WTC11 (cell line): ENCODE measurements at regions not wholly inside any gene's neighbourhood (a gene's known extent, or its start where the extent isn't known, plus 50 kb on each side); places are given as distances from the start of the nearest gene placed in this dataset.

ENCODE experiments used
- ATAC-seq: fragments of 200-7000 bp; cut with Tn5 transposase; 2 replicates; pipeline ENCODE4 v1.10.0; 2021; ENCODE audit warnings: mild to moderate bottlenecking, moderate library complexity
- CTCF ChIA-PET: fragments of 300-600 bp; sonication (Branson Sonifier 250); formaldehyde crosslinking; loops from one replicate; lab custom pipeline; 2021; ENCODE audit warnings: antibody characterized with exemption; lab: Charles Lee
- POLR2A ChIA-PET: fragments of 350-600 bp; sonication (Branson Sonifier 250); formaldehyde crosslinking; loops from one replicate; lab custom pipeline; 2021; ENCODE audit warnings: antibody characterized with exemption; lab: Charles Lee
- DNase-seq: peaks from one replicate; pipeline ENCODE4 v3.0.0; 2021; ENCODE audit warnings: low spot score
- H3K27ac Mint-ChIP-seq: 2 replicates; pipeline ENCODE4 v1.8.0; 2021; ENCODE audit warnings: mixed read lengths
- H3K27me3 Mint-ChIP-seq: 2 replicates; pipeline ENCODE4 v1.8.0; 2021; ENCODE audit warnings: low read depth, mild to moderate bottlenecking, moderate library complexity, mixed read lengths
- H3K36me3 Mint-ChIP-seq: 2 replicates; pipeline ENCODE4 v1.8.0; 2021; ENCODE audit warnings: mixed read lengths
- H3K4me1 Mint-ChIP-seq: 2 replicates; pipeline ENCODE4 v1.8.0; 2022; ENCODE audit warnings: mixed read lengths
- H3K4me3 Mint-ChIP-seq: 2 replicates; pipeline ENCODE4 v1.8.0; 2021; ENCODE audit warnings: mild to moderate bottlenecking, moderate library complexity, mixed read lengths
- H3K9me3 Mint-ChIP-seq: 2 replicates; pipeline ENCODE4 v1.8.0; 2021; ENCODE audit warnings: mixed read lengths
- AR ChIP-seq: fragments of 250-450 bp; sonication (Bioruptor Pico); IDR thresholded peaks from 2 replicates; pipeline ENCODE4 v1.9.0; 2021; ENCODE audit warnings: mild to moderate bottlenecking
- E2F4 ChIP-seq: sonication (generic); formaldehyde crosslinking; IDR thresholded peaks from 2 replicates; pipeline ENCODE4 v1.8.1; 2022; ENCODE audit warnings: low read depth, mild to moderate bottlenecking, moderate library complexity, missing genetic modification reagents, borderline replicate concordance
- EMX1 ChIP-seq: fragments of 250-450 bp; sonication (Bioruptor Pico); IDR thresholded peaks from 2 replicates; pipeline ENCODE4 v1.8.0; 2021; ENCODE audit warnings: mild to moderate bottlenecking
- KAT7 ChIP-seq: sonication (generic); formaldehyde crosslinking; IDR thresholded peaks from 2 replicates; pipeline ENCODE4 v1.8.1; 2023; ENCODE audit warnings: missing genetic modification reagents, mild to moderate bottlenecking, borderline replicate concordance
- PRRX2 ChIP-seq: fragments of 250-450 bp; sonication (Bioruptor Pico); IDR thresholded peaks from 2 replicates; pipeline ENCODE4 v1.8.0; 2021; ENCODE audit warnings: mild to moderate bottlenecking
- SP1 ChIP-seq: sonication (generic); formaldehyde crosslinking; conservative IDR thresholded peaks from 2 replicates; pipeline ENCODE4 v1.8.1; 2022; ENCODE audit warnings: missing genetic modification reagents
- STAT6 ChIP-seq: sonication (generic); formaldehyde crosslinking; conservative IDR thresholded peaks from 2 replicates; pipeline ENCODE4 v1.8.1; 2023; ENCODE audit warnings: mild to moderate bottlenecking, low read depth, missing genetic modification reagents, moderate library complexity
- TCF7 ChIP-seq: sonication (generic); formaldehyde crosslinking; IDR thresholded peaks from 2 replicates; pipeline ENCODE4 v1.8.0; 2022; ENCODE audit warnings: mild to moderate bottlenecking, low read depth, missing genetic modification reagents, moderate library complexity
- ZBTB43 ChIP-seq: sonication (generic); formaldehyde crosslinking; IDR thresholded peaks from 2 replicates; pipeline ENCODE4 v1.8.1; 2023; ENCODE audit warnings: mild to moderate bottlenecking, missing genetic modification reagents
- ZNF396 ChIP-seq: fragments of 250-450 bp; sonication (Bioruptor Pico); IDR thresholded peaks from 2 replicates; pipeline ENCODE4 v1.8.0; 2021; ENCODE audit warnings: mild to moderate bottlenecking, moderate library complexity, borderline replicate concordance
- TF ChIP-seq, protein P1 (sequence below): fragments of 250-450 bp; sonication (Bioruptor Pico); IDR thresholded peaks from 2 replicates; pipeline ENCODE4 v1.9.0; 2021; ENCODE audit warnings: mild to moderate bottlenecking, borderline replicate concordance
- TF ChIP-seq, protein P2 (sequence below): fragments of 250-450 bp; sonication (Bioruptor Pico); IDR thresholded peaks from 2 replicates; pipeline ENCODE4 v1.9.0; 2021; ENCODE audit warnings: moderate library complexity, mild to moderate bottlenecking, inconsistent platforms, borderline replicate concordance
- TF ChIP-seq, protein P3 (sequence below): sonication (generic); formaldehyde crosslinking; IDR thresholded peaks from 2 replicates; pipeline ENCODE4 v1.8.0; 2023; ENCODE audit warnings: missing genetic modification reagents
- TF ChIP-seq, protein P4 (sequence below): sonication (generic); formaldehyde crosslinking; IDR thresholded peaks from 2 replicates; pipeline ENCODE4 v1.8.0; 2022; ENCODE audit warnings: mild to moderate bottlenecking, missing genetic modification reagents

GRCh38 chr2:187708272-187708671 lies 154.0 kb upstream of the TFPI start:
- DNase-seq (no peak), ATAC-seq (no peak)
- peaks cover 42% of the 10 kb centered on the region for H3K4me1 Mint-ChIP-seq
- H3K4me3 Mint-ChIP-seq = no peak overlapping the region
- no peak overlapping the region for H3K27ac Mint-ChIP-seq
- TF ChIP-seq ZNF396 (CRISPR knock-in tag) (no peak), KAT7 (CRISPR knock-in tag) (no peak), TCF7 (CRISPR knock-in tag) (no peak), PRRX2 (no peak), EMX1 (CRISPR knock-in tag) (no peak), ZBTB43 (CRISPR knock-in tag) (no peak), SP1 (CRISPR knock-in tag) (no peak), E2F4 (CRISPR knock-in tag) (no peak), AR (CRISPR knock-in tag) (no peak), STAT6 (CRISPR knock-in tag) (no peak)
- TF ChIP-seq, protein P1, sequence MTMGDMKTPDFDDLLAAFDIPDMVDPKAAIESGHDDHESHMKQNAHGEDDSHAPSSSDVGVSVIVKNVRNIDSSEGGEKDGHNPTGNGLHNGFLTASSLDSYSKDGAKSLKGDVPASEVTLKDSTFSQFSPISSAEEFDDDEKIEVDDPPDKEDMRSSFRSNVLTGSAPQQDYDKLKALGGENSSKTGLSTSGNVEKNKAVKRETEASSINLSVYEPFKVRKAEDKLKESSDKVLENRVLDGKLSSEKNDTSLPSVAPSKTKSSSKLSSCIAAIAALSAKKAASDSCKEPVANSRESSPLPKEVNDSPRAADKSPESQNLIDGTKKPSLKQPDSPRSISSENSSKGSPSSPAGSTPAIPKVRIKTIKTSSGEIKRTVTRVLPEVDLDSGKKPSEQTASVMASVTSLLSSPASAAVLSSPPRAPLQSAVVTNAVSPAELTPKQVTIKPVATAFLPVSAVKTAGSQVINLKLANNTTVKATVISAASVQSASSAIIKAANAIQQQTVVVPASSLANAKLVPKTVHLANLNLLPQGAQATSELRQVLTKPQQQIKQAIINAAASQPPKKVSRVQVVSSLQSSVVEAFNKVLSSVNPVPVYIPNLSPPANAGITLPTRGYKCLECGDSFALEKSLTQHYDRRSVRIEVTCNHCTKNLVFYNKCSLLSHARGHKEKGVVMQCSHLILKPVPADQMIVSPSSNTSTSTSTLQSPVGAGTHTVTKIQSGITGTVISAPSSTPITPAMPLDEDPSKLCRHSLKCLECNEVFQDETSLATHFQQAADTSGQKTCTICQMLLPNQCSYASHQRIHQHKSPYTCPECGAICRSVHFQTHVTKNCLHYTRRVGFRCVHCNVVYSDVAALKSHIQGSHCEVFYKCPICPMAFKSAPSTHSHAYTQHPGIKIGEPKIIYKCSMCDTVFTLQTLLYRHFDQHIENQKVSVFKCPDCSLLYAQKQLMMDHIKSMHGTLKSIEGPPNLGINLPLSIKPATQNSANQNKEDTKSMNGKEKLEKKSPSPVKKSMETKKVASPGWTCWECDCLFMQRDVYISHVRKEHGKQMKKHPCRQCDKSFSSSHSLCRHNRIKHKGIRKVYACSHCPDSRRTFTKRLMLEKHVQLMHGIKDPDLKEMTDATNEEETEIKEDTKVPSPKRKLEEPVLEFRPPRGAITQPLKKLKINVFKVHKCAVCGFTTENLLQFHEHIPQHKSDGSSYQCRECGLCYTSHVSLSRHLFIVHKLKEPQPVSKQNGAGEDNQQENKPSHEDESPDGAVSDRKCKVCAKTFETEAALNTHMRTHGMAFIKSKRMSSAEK (CRISPR knock-in tag) = no peak
- TF ChIP-seq, protein P2, sequence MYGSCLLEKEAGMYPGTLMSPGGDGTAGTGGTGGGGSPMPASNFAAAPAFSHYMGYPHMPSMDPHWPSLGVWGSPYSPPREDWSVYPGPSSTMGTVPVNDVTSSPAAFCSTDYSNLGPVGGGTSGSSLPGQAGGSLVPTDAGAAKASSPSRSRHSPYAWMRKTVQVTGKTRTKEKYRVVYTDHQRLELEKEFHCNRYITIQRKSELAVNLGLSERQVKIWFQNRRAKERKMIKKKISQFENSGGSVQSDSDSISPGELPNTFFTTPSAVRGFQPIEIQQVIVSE (CRISPR knock-in tag) = no peak
- TF ChIP-seq, protein P3, sequence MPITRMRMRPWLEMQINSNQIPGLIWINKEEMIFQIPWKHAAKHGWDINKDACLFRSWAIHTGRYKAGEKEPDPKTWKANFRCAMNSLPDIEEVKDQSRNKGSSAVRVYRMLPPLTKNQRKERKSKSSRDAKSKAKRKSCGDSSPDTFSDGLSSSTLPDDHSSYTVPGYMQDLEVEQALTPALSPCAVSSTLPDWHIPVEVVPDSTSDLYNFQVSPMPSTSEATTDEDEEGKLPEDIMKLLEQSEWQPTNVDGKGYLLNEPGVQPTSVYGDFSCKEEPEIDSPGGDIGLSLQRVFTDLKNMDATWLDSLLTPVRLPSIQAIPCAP (CRISPR knock-in tag) = no peak
- TF ChIP-seq, protein P4, sequence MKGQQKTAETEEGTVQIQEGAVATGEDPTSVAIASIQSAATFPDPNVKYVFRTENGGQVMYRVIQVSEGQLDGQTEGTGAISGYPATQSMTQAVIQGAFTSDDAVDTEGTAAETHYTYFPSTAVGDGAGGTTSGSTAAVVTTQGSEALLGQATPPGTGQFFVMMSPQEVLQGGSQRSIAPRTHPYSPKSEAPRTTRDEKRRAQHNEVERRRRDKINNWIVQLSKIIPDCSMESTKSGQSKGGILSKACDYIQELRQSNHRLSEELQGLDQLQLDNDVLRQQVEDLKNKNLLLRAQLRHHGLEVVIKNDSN = no peak
- no peaks in the 10 kb centered on the region; the same call in 1 of the 2 replicates for H3K27me3 Mint-ChIP-seq
- POLR2A ChIA-PET = no interaction called here
- CTCF ChIA-PET = no interaction called here
- H3K36me3 Mint-ChIP-seq = peaks cover 7% of the 10 kb centered on the region; the same call in 1 of the 2 replicates
- peaks cover 7% of the 10 kb centered on the region for H3K9me3 Mint-ChIP-seq
